Upper lobe of right lung (tissue), 1 donor: ENCODE measurements at regions not wholly inside any gene's neighbourhood (a gene's known extent, or its start where the extent isn't known, plus 50 kb on each side); places are given as distances from the start of the nearest gene placed in this dataset.
A peak's percentile ranks its signal among the peaks of the same experiment; 100 is the strongest.
"Not testable (repeated sequence)": the region's sequence is repeated elsewhere in the genome, so short reads cannot be mapped to it uniquely, and the experiment has no call there.

Experiments used
- ATAC-seq: fragments of 200-7000 bp; cut with Tn5 transposase; one replicate; pipeline ENCODE4 v1.9.1; 2020; ENCODE audit warnings: mild to moderate bottlenecking, moderate library complexity
- DNase-seq: peaks from one replicate; pipeline ENCODE4 v3.0.0-alpha.2; 2020
- H3K27ac ChIP-seq: fragments of 200-600 bp; one replicate; pipeline ENCODE4 v1.8.0; 2022
- H3K27me3 ChIP-seq: fragments of 200-600 bp; one replicate; pipeline ENCODE4 v1.8.0; 2022; ENCODE audit warnings: mild to moderate bottlenecking
- H3K36me3 ChIP-seq: fragments of 200-600 bp; one replicate; pipeline ENCODE4 v1.8.0; 2022
- H3K4me1 ChIP-seq: fragments of 200-600 bp; one replicate; pipeline ENCODE4 v1.8.0; 2022
- H3K4me3 ChIP-seq: fragments of 200-600 bp; one replicate; pipeline ENCODE4 v1.8.0; 2022; ENCODE audit warnings: mild to moderate bottlenecking
- H3K9me3 ChIP-seq: fragments of 200-600 bp; one replicate; pipeline ENCODE4 v1.8.0; 2022
- CTCF ChIP-seq: fragments of 200-600 bp; IDR thresholded peaks from one replicate; pipeline ENCODE4 v1.8.0; 2022; ENCODE audit warnings: antibody characterized with exemption
- intact Hi-C: fragments of 100-400 bp; cut with DNase I; formaldehyde crosslinking; loops from one replicate; pipeline ENCODE4 v1.11.0; 2022
- donor health status: DM: no; HTN: yes; CAD: no; lungs with severe emphysema.

GRCh38 chr22:22754961-22755777, 110.8 kb downstream of the GGTLC2 start:
- no peak overlapping the region for H3K27ac ChIP-seq
- no peaks in the 10 kb centered on the region for H3K36me3 ChIP-seq
- TF ChIP-seq CTCF, result no peak
- H3K4me3 ChIP-seq, result no peak overlapping the region
- H3K4me1 ChIP-seq, result no peaks in the 10 kb centered on the region
- no peaks in the 10 kb centered on the region for H3K27me3 ChIP-seq
- ATAC-seq (peak; percentile 16), DNase-seq (no peak)
- intact Hi-C loops, result no loop called here
- no peaks in the 10 kb centered on the region for H3K9me3 ChIP-seq

GRCh38 chr22:22755778-22756100, 111.3 kb downstream of the GGTLC2 start:
- Histone ChIP-seq H3K4me1 (no peaks in the 10 kb centered on the region), H3K27me3 (no peaks in the 10 kb centered on the region), H3K4me3 (no peak overlapping the region), H3K36me3 (no peaks in the 10 kb centered on the region), H3K9me3 (no peaks in the 10 kb centered on the region), H3K27ac (no peak overlapping the region)
- TF ChIP-seq CTCF, result no peak
- ATAC-seq (no peak), DNase-seq (no peak)
- intact Hi-C loops, result no loop called here

GRCh38 chr22:22756109-22756508, 111.7 kb downstream of the GGTLC2 start:
- Histone ChIP-seq H3K4me3 (no peak overlapping the region), H3K27ac (no peak overlapping the region), H3K9me3 (no peaks in the 10 kb centered on the region), H3K4me1 (no peaks in the 10 kb centered on the region), H3K27me3 (no peaks in the 10 kb centered on the region), H3K36me3 (no peaks in the 10 kb centered on the region)
- DNase-seq (no peak), ATAC-seq (no peak)
- intact Hi-C loops, result no loop called here
- no peak for TF ChIP-seq CTCF

GRCh38 chr22:22756551-22757201, 112.3 kb downstream of the GGTLC2 start:
- H3K4me3 ChIP-seq, DNase-seq, H3K4me1 ChIP-seq, H3K36me3 ChIP-seq, intact Hi-C loops, H3K27ac ChIP-seq, H3K27me3 ChIP-seq, H3K9me3 ChIP-seq, ATAC-seq: not testable (repeated sequence)

GRCh38 chr22:22758101-22758807, 113.8 kb downstream of the GGTLC2 start:
- DNase-seq, H3K27me3 ChIP-seq, H3K4me3 ChIP-seq, ATAC-seq, intact Hi-C loops, H3K27ac ChIP-seq, H3K36me3 ChIP-seq, H3K9me3 ChIP-seq, H3K4me1 ChIP-seq: not testable (repeated sequence)

- DNase-seq (no peak), ATAC-seq (no peak)
- H3K36me3 ChIP-seq, result no peaks in the 10 kb centered on the region
- H3K27ac ChIP-seq, result no peak overlapping the region
- intact Hi-C loops, result no loop called here
- TF ChIP-seq CTCF, result no peak
- H3K4me3 ChIP-seq, result no peak overlapping the region
- H3K27me3 ChIP-seq, result no peaks in the 10 kb centered on the region
- no peaks in the 10 kb centered on the region for H3K9me3 ChIP-seq
- H3K4me1 ChIP-seq, result no peaks in the 10 kb centered on the region
These were observed 115.0 kb downstream of the GGTLC2 start for GRCh38 chr22:22759371-22759770.
